Left lung (tissue), 4 donors: ENCODE measurements at regions not wholly inside any gene's neighbourhood (a gene's known extent, or its start where the extent isn't known, plus 50 kb on each side); places are given as distances from the start of the nearest gene placed in this dataset.

Source experiments
- ATAC-seq: fragments of 200-7000 bp; cut with Tn5 transposase; one replicate; pipeline ENCODE4 v1.9.1; 2020; ENCODE audit warnings: moderate library complexity
- DNase-seq, 4 donors: peaks; one replicate each; pipeline ENCODE4 v3.0.0-alpha.2; 2013 to 2020
- H3K27ac ChIP-seq, 2 donors: fragments of 200-600 bp; sonication (generic) in 1 of 2; one replicate each; pipeline versions ENCODE4 v1.5.0 to v1.8.0; 2020 to 2021
- H3K27me3 ChIP-seq, 2 donors: fragments of 200-600 bp; sonication (generic) in 1 of 2; one replicate each; pipeline versions ENCODE4 v1.5.0 to v1.8.0; 2020 to 2021
- H3K36me3 ChIP-seq, 2 donors: fragments of 200-600 bp; sonication (generic) in 1 of 2; one replicate each; pipeline versions ENCODE4 v1.5.0 to v1.8.0; 2020 to 2021
- H3K4me1 ChIP-seq, 2 donors: fragments of 200-600 bp; one replicate each; pipeline ENCODE4 v1.8.0; 2021
- H3K4me3 ChIP-seq, 2 donors: fragments of 200-600 bp; sonication (generic) in 1 of 2; one replicate each; pipeline versions ENCODE4 v1.5.0 to v1.8.0; 2020 to 2021; ENCODE audit warnings: mild to moderate bottlenecking in 1 of 2
- H3K9me3 ChIP-seq, 2 donors: fragments of 200-600 bp; sonication (generic) in 1 of 2; one replicate each; pipeline versions ENCODE4 v1.5.0 to v1.8.0; 2020 to 2021
- intact Hi-C, 2 donors: fragments of 100-400 bp; cut with DNase I; formaldehyde crosslinking; loops; one replicate each; pipeline versions ENCODE4 v1.11.2 to v1.14.2; 2022
- TF ChIP-seq, protein P1 (sequence below), 2 donors: fragments of 200-600 bp; sonication (generic) in 1 of 2; IDR thresholded peaks; one replicate each; pipeline versions ENCODE4 v1.5.0 to v1.8.0; 2021; ENCODE audit warnings: antibody characterized with exemption in 2 of 2
- donor health status: DM: no; HTN: yes; CAD: no.
- donor health status: DM: no; HTN: no; CAD: no.

DNA sequence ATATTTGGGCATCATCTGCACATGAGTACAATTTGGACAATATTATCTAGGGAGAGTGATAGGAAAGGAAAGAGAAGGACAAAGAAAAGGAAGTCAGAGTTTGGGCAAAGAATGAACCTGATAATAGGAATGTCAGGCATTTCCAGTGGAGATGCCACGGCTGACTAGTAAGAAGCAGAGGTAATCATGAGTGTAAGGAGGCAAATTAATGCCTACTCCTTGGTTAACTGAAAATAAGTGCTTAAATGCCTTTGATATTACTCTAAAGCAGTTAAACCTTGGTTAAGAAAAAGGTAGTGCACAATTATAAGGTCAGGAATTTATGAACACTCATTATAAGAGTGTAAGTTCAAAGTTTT is 99.2 kb upstream of the DDIT4L start:
- DNase-seq (no peak), ATAC-seq (no peak)
- TF ChIP-seq, protein P1, sequence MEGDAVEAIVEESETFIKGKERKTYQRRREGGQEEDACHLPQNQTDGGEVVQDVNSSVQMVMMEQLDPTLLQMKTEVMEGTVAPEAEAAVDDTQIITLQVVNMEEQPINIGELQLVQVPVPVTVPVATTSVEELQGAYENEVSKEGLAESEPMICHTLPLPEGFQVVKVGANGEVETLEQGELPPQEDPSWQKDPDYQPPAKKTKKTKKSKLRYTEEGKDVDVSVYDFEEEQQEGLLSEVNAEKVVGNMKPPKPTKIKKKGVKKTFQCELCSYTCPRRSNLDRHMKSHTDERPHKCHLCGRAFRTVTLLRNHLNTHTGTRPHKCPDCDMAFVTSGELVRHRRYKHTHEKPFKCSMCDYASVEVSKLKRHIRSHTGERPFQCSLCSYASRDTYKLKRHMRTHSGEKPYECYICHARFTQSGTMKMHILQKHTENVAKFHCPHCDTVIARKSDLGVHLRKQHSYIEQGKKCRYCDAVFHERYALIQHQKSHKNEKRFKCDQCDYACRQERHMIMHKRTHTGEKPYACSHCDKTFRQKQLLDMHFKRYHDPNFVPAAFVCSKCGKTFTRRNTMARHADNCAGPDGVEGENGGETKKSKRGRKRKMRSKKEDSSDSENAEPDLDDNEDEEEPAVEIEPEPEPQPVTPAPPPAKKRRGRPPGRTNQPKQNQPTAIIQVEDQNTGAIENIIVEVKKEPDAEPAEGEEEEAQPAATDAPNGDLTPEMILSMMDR (IDR thresholded peaks at IDR 0.05): no peak
- H3K9me3 ChIP-seq: no peaks in the 10 kb centered on the region
- H3K36me3 ChIP-seq: no peaks in the 10 kb centered on the region
- H3K4me1 ChIP-seq: no peaks in the 10 kb centered on the region
- H3K27me3 ChIP-seq: no peaks in the 10 kb centered on the region
- no peak overlapping the region for H3K27ac ChIP-seq
- intact Hi-C loops: no loop called here
- no peak overlapping the region for H3K4me3 ChIP-seq

DNA sequence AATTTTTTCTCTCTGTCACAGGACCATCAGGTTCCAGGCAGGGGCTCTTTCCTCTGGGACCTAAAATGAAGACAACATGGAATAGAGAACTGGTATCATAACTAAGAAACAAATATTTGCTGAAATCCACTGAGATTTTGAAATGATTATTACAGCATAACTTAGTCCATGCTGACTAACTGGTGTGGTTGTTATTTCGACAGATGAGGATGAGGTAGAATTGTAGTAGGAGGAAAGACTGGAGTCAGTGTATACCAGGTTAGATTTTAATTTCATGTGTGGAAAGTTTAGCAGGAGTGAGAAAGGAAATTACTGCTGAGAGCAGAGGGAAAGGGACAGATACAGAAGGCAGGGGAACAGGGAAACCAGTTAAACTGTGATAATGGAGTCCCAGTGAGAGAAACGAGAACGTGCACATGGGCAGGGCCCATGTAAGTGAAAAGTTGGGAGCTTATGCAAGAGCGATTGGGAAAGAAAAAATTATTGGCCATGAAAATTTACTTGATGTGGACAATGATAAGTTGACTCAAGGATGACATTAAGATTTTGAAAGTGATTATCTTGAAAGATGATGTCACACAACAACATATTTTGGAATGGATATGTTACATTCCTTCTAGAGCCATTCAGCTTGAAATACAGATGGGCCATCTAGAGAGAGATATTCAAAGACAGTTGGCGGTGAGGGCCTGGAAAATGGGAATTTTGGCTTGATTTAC is 98.7 kb upstream of the DDIT4L start:
- intact Hi-C loops: no loop called here
- H3K27ac ChIP-seq: no peak overlapping the region
- no peaks in the 10 kb centered on the region for H3K9me3 ChIP-seq
- no peaks in the 10 kb centered on the region for H3K27me3 ChIP-seq
- no peaks in the 10 kb centered on the region for H3K36me3 ChIP-seq
- H3K4me1 ChIP-seq: no peaks in the 10 kb centered on the region
- H3K4me3 ChIP-seq: no peak overlapping the region
- DNase-seq: no peak
- TF ChIP-seq, protein P1 (IDR thresholded peaks at IDR 0.05): no peak
- ATAC-seq: no peak

DNA sequence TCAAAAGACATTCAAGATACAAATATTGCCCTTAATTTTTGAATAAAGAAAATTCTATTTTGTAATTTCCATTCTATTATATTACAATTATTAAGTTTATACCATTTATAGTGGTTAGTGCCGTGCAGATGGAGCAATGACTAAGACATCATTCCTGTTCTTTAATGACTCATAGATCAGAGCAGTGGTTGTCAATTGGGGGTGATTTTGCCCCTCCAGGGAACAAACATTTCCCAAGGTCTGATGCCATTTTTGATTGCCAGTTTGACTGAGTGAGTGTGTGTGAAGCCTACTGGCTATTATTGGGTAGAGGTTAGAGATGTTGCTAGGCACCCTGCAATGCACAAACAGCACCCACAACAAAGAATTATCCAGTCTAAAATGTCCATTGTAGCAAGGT is 97.9 kb upstream of the DDIT4L start:
- H3K36me3 ChIP-seq: no peaks in the 10 kb centered on the region
- no peaks in the 10 kb centered on the region for H3K9me3 ChIP-seq
- TF ChIP-seq, protein P1 (IDR thresholded peaks at IDR 0.05): no peak
- intact Hi-C loops: no loop called here
- DNase-seq (no peak), ATAC-seq (no peak)
- H3K27ac ChIP-seq: no peak overlapping the region
- H3K4me1 ChIP-seq: no peaks in the 10 kb centered on the region
- no peaks in the 10 kb centered on the region for H3K27me3 ChIP-seq
- H3K4me3 ChIP-seq: no peak overlapping the region

DNA sequence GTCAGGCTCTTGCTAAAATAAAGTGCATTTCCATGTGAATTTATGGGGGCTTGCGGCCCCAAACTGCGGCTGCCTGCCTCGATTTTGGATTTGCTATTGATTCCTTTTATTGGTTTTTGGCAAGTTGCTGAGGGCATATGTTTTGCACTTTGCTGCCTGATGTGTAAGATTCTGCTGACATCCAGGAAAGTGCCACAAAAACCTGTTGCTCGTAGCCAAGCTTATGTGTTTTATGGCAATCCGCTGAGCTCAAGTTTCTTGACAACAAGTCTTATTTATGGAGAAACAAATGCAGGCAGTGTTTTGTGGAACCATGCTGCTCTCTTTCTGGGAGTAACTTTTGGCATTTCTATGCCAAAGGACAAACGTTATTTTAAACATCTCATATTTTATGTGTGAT is 97.3 kb upstream of the DDIT4L start:
- Histone ChIP-seq H3K4me1 (no peaks in the 10 kb centered on the region), H3K27me3 (no peaks in the 10 kb centered on the region), H3K27ac (no peak overlapping the region), H3K9me3 (no peaks in the 10 kb centered on the region), H3K4me3 (no peak overlapping the region), H3K36me3 (no peaks in the 10 kb centered on the region)
- intact Hi-C loops: no loop called here
- no peak for ATAC-seq
- TF ChIP-seq, protein P1 (IDR thresholded peaks at IDR 0.05): no peak
- no peak for DNase-seq

DNA sequence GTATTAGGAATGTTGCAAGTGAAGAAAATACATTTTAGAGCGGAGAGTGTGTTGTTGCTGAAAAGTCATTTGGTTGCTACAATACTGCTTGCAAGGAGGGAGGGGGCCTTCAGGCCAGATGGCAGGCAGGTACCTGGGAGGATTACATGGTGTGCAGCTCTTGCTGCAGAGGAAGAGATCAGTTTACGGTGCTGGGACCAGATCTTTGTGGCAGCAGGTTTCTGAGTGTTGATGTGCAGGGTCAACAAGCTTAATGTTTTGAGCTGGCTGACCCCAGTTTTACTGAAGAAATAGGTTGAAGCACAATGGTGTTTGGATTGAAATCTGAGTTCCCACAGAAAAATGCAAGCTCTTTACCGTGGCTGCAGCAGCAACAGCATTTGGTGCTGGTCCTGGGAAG is 96.4 kb upstream of the DDIT4L start:
- H3K4me3 ChIP-seq: no peak overlapping the region
- ATAC-seq: no peak
- no peaks in the 10 kb centered on the region for H3K27me3 ChIP-seq
- intact Hi-C loops: no loop called here
- no peak for DNase-seq
- H3K27ac ChIP-seq: no peak overlapping the region
- TF ChIP-seq, protein P1 (IDR thresholded peaks at IDR 0.05): no peak
- H3K4me1 ChIP-seq: no peaks in the 10 kb centered on the region
- H3K9me3 ChIP-seq: no peaks in the 10 kb centered on the region
- H3K36me3 ChIP-seq: no peaks in the 10 kb centered on the region
